ENCODE measurements at regions not wholly inside any gene's neighbourhood (a gene's known extent, or its start where the extent isn't known, plus 50 kb on each side); places are given as distances from the start of the nearest gene placed in this dataset.
A peak's percentile ranks its signal among the peaks of the same experiment; 100 is the strongest.

DNA sequence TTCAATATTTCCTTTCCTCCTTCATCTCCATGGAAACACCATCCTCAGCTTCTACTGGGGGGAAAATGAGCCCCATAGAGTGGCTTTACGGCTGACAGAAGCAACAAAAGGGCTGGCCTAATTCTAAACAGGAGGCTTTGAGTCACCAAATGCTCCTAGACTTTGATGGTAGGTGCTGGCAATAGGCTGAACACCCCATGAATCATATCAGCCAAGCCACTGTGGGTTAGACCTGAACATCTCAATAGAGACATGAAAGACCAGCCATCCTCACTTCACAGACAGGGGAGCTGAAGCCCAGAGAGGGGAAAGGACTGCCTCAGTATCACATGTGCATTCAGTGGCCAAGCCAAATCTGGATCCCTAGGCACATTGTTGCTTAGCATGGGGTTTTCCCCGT lies 107.6 kb downstream of the AMER1 start:
- no peak for DNase-seq (ENCODE audit: low spot score)

DNA sequence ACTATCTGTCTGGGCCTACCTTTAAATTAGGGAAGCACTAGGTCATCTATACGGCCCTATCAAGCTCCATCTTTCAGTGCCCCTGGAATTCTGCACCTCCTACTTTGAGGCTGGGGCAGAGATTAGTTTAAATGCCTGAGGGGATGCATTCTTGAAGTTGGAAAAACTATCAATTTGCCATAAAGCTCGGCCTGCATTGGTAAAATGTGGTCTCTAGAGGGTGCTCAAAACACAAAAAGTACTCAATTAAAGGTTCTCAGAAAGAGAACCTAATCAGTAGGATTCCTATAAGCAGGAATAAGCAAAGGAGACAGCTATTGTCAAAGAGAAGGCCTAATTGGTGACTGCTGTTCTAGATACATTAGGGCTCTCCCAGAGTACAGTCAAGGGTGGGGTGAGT lies 111.7 kb downstream of the AMER1 start:
- DNase-seq (ENCODE audit: low spot score), result peak; percentile 12
